GM12878 (cell line): ENCODE measurements at regions not wholly inside any gene's neighbourhood (a gene's known extent, or its start where the extent isn't known, plus 50 kb on each side); places are given as distances from the start of the nearest gene placed in this dataset.

ENCODE experiments used
- ATAC-seq: fragments of 200-7000 bp; cut with Tn5 transposase; 3 replicates; pipeline ENCODE4 v1.9.1; 2020; ENCODE audit warnings: mild to moderate bottlenecking, moderate library complexity
- BruUV-seq: library from RNA; stranded (reverse); fragments of 400-500 nt; replicated peaks from 2 replicates; lab custom pipeline; 2021; lab: Mats Ljungman, UMichigan
- CTCF ChIA-PET: fragments of 300-600 bp; sonication (Branson Sonifier 250); formaldehyde crosslinking; extraction: SDS; loops from one replicate; lab custom pipeline; 2021; ENCODE audit warnings: inconsistent platforms; lab: Yijun Ruan, JAX
- POLR2A ChIA-PET: fragments of 350-600 bp; formaldehyde crosslinking; extraction: SDS; loops from one replicate; lab custom pipeline; 2021; ENCODE audit warnings: inconsistent platforms; lab: Charles Lee
- RAD21 ChIA-PET: fragments of 300-600 bp; sonication (Branson Sonifier 250); formaldehyde crosslinking; loops from one replicate; lab custom pipeline; 2023; ENCODE audit warnings: antibody characterized with exemption; ENCODE audit not compliant: unreplicated experiment; lab: Charles Lee
- SMC1A ChIA-PET: fragments of 300-600 bp; sonication (Branson Sonifier 250); formaldehyde crosslinking; loops from one replicate; lab custom pipeline; 2023; ENCODE audit not compliant: unreplicated experiment, uncharacterized antibody; lab: Charles Lee
- DNase-seq: peaks from one replicate; pipeline ENCODE4 v3.0.0-alpha.2; 2011; ENCODE audit warnings: low read depth, low spot score
- FAIRE-seq: peaks from 3 replicates; lab custom pipeline; 2011; peaks lifted over from hg19 to GRCh38; lab: Jason Lieb, UNC
- H2AFZ ChIP-seq: 2 replicates; pipeline ENCODE4 v1.6.0; 2011; ENCODE audit warnings: low read depth, low read length, control low read depth; ENCODE audit not compliant: control insufficient read depth
- H3K27ac ChIP-seq: 2 replicates; pipeline ENCODE4 v1.5.1; 2011; ENCODE audit warnings: control low read depth; ENCODE audit not compliant: control insufficient read depth, insufficient read depth
- H3K27me3 ChIP-seq, 2 experiments: replicated peaks in 1 of 2; 2 replicates each; pipeline versions ENCODE4 v1.6.0 to v1.6.1; 2011; ENCODE audit warnings: low read length in 1 of 2; ENCODE audit not compliant: control insufficient read depth in 2 of 2, insufficient read depth in 2 of 2
- H3K36me3 ChIP-seq, 2 experiments: 2 replicates each; pipeline ENCODE4 v1.5.1; 2011; ENCODE audit warnings: low read length in 1 of 2; ENCODE audit not compliant: control insufficient read depth in 2 of 2, insufficient read depth in 2 of 2
- H3K4me1 ChIP-seq: 2 replicates; pipeline ENCODE4 v1.6.1; 2011; ENCODE audit warnings: mild to moderate bottlenecking, low read length, moderate library complexity, mixed read lengths; ENCODE audit not compliant: control insufficient read depth, insufficient read depth
- H3K4me2 ChIP-seq: 2 replicates; pipeline ENCODE4 v1.6.0; 2011; ENCODE audit warnings: control low read depth; ENCODE audit not compliant: control insufficient read depth, insufficient read depth
- H3K4me3 ChIP-seq: fragments of 200-600 bp; sonication (generic); 2 replicates; pipeline ENCODE4 v1.5.1; 2016
- H3K79me2 ChIP-seq: 2 replicates; pipeline ENCODE4 v1.6.0; 2011; ENCODE audit warnings: low read length; ENCODE audit not compliant: control insufficient read depth, insufficient read depth
- H3K9ac ChIP-seq: 2 replicates; pipeline ENCODE4 v1.8.0; 2011; ENCODE audit warnings: low read length, control low read depth, mixed read lengths; ENCODE audit not compliant: control insufficient read depth, insufficient read depth
- H3K9me3 ChIP-seq: replicated peaks from 3 replicates; pipeline ENCODE4 v1.5.1; 2011; ENCODE audit warnings: mild to moderate bottlenecking, low read length; ENCODE audit not compliant: control insufficient read depth, insufficient read depth
- H4K20me1 ChIP-seq: 2 replicates; pipeline ENCODE4 v1.6.0; 2011; ENCODE audit not compliant: control insufficient read depth, insufficient read depth
- BACH1 ChIP-seq: fragments of 450-650 bp; IDR thresholded peaks from 2 replicates; pipeline ENCODE4 v1.6.1; 2017; ENCODE audit warnings: mild to moderate bottlenecking, borderline replicate concordance
- BCL11A ChIP-seq: IDR thresholded peaks from 2 replicates; pipeline ENCODE4 v1.6.1; 2011; ENCODE audit warnings: low read depth, low read length
- CBFB ChIP-seq: IDR thresholded peaks from 2 replicates; pipeline ENCODE4 v1.6.1; 2016; ENCODE audit warnings: antibody characterized with exemption, low read depth
- EP300 ChIP-seq, 2 experiments: fragments of 150-350 bp in 1 of 2; IDR thresholded peaks; 2 replicates each; pipeline ENCODE4 v1.6.1; 2011 to 2012; ENCODE audit warnings: low read depth in 2 of 2, low read length in 2 of 2, borderline replicate concordance in 1 of 2, improper control_type of control experiment in 1 of 2, inconsistent platforms in 1 of 2; ENCODE audit not compliant: control insufficient read depth in 1 of 2
- MYB ChIP-seq: fragments of 150-350 bp; IDR thresholded peaks from 2 replicates; pipeline ENCODE4 v1.6.1; 2014; ENCODE audit warnings: mild to moderate bottlenecking, low read depth, low read length, borderline replicate concordance
- POLR2A ChIP-seq: IDR thresholded peaks from 2 replicates; pipeline ENCODE4 v1.6.1; 2011; ENCODE audit warnings: low read depth, mild to moderate bottlenecking, low read length
- POLR2AphosphoS2 ChIP-seq: IDR thresholded peaks from 2 replicates; pipeline ENCODE4 v1.6.1; 2011; ENCODE audit warnings: low read depth, mild to moderate bottlenecking, low read length, improper control_type of control experiment, moderate library complexity
- RUNX3 ChIP-seq: IDR thresholded peaks from 2 replicates; pipeline ENCODE4 v1.6.1; 2012; ENCODE audit warnings: low read length, inconsistent platforms
- TARDBP ChIP-seq: IDR thresholded peaks from 2 replicates; pipeline ENCODE4 v1.6.1; 2016; ENCODE audit warnings: borderline replicate concordance
- WGBS: methylation state at CpG from one replicate; pipeline ENCODE4 v1.1.6; 2016; ENCODE audit warnings: low lambda C conversion rate; ENCODE audit not compliant: insufficient replicate concordance, insufficient coverage; ENCODE audit errors: missing lambda C conversion rate; 5-methylcytosine and 5-hydroxymethylcytosine counted together
- in situ Hi-C: fragments of 300-500 bp; cut with MboI; formaldehyde crosslinking; loops from 9 replicates; pipeline ENCODE4 v1.14.3; 2018; ENCODE audit warnings: mixed read lengths
- intact Hi-C: fragments of 100-400 bp; cut with micrococcal nuclease; formaldehyde crosslinking; loops from one replicate; pipeline ENCODE4 v1.14.2; 2022; ENCODE audit not compliant: unreplicated experiment
- TF ChIP-seq, protein P1 (sequence below): IDR thresholded peaks from 2 replicates; pipeline ENCODE4 v1.6.1; 2011; ENCODE audit warnings: low read depth, mild to moderate bottlenecking, low read length, moderate library complexity, borderline replicate concordance; ENCODE audit errors: extremely low read depth
- TF ChIP-seq, protein P2 (sequence below): fragments of 450-650 bp; IDR thresholded peaks from 2 replicates; pipeline ENCODE4 v1.6.1; 2018; ENCODE audit warnings: mild to moderate bottlenecking, low read depth, moderate library complexity; ENCODE audit not compliant: partially characterized antibody

DNA sequence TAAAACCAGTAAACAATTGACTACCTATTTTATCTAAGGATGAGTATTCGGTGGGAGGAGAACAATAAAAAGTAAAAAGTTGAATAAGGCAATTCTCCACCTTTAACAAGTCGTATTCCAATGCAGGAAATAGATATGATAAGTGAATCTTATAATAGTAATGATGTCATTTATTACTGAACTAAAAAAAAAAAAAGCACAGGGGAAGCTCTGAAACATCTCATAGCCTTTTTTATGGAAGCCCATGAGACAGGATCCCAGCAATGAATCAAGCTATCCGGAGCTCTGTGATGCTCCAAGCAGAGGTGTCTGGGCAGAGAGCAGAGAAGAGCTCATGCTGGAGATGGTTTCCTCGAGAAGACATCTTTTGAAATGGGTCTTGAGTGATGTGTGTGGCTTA lies 376.0 kb downstream of the ICE1 start:
- H3K4me1 ChIP-seq = no peaks in the 10 kb centered on the region
- ChIA-PET RAD21 (interaction anchor here (0.6 kb wide), 1 partner anchor 99 kb away, joined by 3 read pairs; no protein-coding TSS in a partner anchor), CTCF (interaction anchor here (1.3 kb wide), 1 partner anchor 23 kb away, joined by 3 read pairs; no protein-coding TSS in a partner anchor), SMC1A (interaction anchor here (1.0 to 1.2 kb wide), 3 partner anchors 12 to 43 kb away, joined by 3 to 4 read pairs (median 4); no protein-coding TSS in a partner anchor), POLR2A (no interaction called here)
- DNase-seq (no peak), FAIRE-seq (no peak), ATAC-seq (no peak)
- H3K27ac ChIP-seq = no peak overlapping the region
- H3K4me2 ChIP-seq = no peak overlapping the region
- no peak for TF ChIP-seq EP300 (IDR thresholded peaks at IDR 0.05; ENCODE audit: borderline replicate concordance in 1 of 2, control insufficient read depth in 1 of 2, low read depth in 2 of 2, low read length in 2 of 2)
- TF ChIP-seq BACH1 = no peak
- no peak for TF ChIP-seq BCL11A
- no peak for TF ChIP-seq RUNX3
- TF ChIP-seq POLR2AphosphoS2 = no peak
- TF ChIP-seq TARDBP = no peak
- no peak for TF ChIP-seq MYB
- TF ChIP-seq, protein P1, sequence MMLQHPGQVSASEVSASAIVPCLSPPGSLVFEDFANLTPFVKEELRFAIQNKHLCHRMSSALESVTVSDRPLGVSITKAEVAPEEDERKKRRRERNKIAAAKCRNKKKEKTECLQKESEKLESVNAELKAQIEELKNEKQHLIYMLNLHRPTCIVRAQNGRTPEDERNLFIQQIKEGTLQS = no peak
- TF ChIP-seq, protein P2, sequence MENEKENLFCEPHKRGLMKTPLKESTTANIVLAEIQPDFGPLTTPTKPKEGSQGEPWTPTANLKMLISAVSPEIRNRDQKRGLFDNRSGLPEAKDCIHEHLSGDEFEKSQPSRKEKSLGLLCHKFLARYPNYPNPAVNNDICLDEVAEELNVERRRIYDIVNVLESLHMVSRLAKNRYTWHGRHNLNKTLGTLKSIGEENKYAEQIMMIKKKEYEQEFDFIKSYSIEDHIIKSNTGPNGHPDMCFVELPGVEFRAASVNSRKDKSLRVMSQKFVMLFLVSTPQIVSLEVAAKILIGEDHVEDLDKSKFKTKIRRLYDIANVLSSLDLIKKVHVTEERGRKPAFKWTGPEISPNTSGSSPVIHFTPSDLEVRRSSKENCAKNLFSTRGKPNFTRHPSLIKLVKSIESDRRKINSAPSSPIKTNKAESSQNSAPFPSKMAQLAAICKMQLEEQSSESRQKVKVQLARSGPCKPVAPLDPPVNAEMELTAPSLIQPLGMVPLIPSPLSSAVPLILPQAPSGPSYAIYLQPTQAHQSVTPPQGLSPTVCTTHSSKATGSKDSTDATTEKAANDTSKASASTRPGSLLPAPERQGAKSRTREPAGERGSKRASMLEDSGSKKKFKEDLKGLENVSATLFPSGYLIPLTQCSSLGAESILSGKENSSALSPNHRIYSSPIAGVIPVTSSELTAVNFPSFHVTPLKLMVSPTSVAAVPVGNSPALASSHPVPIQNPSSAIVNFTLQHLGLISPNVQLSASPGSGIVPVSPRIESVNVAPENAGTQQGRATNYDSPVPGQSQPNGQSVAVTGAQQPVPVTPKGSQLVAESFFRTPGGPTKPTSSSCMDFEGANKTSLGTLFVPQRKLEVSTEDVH = no peak
- TF ChIP-seq CBFB = no peak
- TF ChIP-seq POLR2A = no peak
- intact Hi-C loops = no loop called here
- no peak overlapping the region for H2AFZ ChIP-seq
- no peaks in the 10 kb centered on the region for H3K9me3 ChIP-seq
- no peaks in the 10 kb centered on the region for H4K20me1 ChIP-seq
- WGBS = 3% methylated on average over 4 of the region's 4 CpGs
- in situ Hi-C loops = no loop called here
- no TSS peak for BruUV-seq
- H3K79me2 ChIP-seq = no peaks in the 10 kb centered on the region
- H3K4me3 ChIP-seq = no peak overlapping the region
- no peaks in the 10 kb centered on the region for H3K36me3 ChIP-seq
- no peak overlapping the region for H3K9ac ChIP-seq
- no peaks in the 10 kb centered on the region for H3K27me3 ChIP-seq
